DND-41 (cell line): ENCODE measurements at regions not wholly inside any gene's neighbourhood (a gene's known extent, or its start where the extent isn't known, plus 50 kb on each side); places are given as distances from the start of the nearest gene placed in this dataset.

Experiments used
- EZH2 ChIP-seq: IDR thresholded peaks from 3 replicates; pipeline ENCODE4 v1.6.1; 2012; ENCODE audit warnings: borderline replicate concordance, low read depth, mild to moderate bottlenecking, moderate library complexity, low read length, inconsistent platforms; ENCODE audit not compliant: severe bottlenecking
- TF ChIP-seq, protein P1 (sequence below): IDR thresholded peaks from 2 replicates; pipeline ENCODE4 v1.5.1; 2012; ENCODE audit warnings: borderline replicate concordance, low read length, moderate library complexity, mild to moderate bottlenecking; ENCODE audit not compliant: poor library complexity, severe bottlenecking; ENCODE audit errors: extremely low read depth

DNA sequence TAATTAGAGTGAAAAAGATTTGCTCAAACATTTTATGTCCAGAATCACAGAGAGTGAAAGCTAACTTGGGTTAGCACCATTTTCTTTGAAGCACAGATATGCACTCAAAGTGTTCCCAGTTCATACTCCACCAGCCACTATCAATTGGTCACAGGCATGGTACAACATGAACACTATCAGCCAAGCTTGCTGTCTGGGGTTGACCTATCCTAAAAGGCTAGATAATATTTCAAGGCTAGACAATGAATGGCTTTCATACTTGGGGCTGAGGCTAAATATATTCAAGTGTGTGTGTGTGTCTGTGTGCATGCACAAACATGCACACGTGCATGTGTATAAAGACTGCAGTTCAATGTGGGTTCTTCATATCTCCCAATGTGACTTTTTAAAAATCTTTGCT lies 783.0 kb upstream of the GJE1 start:
- TF ChIP-seq, protein P1, sequence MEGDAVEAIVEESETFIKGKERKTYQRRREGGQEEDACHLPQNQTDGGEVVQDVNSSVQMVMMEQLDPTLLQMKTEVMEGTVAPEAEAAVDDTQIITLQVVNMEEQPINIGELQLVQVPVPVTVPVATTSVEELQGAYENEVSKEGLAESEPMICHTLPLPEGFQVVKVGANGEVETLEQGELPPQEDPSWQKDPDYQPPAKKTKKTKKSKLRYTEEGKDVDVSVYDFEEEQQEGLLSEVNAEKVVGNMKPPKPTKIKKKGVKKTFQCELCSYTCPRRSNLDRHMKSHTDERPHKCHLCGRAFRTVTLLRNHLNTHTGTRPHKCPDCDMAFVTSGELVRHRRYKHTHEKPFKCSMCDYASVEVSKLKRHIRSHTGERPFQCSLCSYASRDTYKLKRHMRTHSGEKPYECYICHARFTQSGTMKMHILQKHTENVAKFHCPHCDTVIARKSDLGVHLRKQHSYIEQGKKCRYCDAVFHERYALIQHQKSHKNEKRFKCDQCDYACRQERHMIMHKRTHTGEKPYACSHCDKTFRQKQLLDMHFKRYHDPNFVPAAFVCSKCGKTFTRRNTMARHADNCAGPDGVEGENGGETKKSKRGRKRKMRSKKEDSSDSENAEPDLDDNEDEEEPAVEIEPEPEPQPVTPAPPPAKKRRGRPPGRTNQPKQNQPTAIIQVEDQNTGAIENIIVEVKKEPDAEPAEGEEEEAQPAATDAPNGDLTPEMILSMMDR, result no peak
- TF ChIP-seq EZH2, result no peak
